ENCODE measurements at regions not wholly inside any gene's neighbourhood (a gene's known extent, or its start where the extent isn't known, plus 50 kb on each side); places are given as distances from the start of the nearest gene placed in this dataset.

- no peak for TF ChIP-seq CTCF (conservative IDR thresholded peaks at IDR 0.05; ENCODE audit: low read length)
- H3K4me3 ChIP-seq (ENCODE audit: low read length): no peak overlapping the region
- DNase-seq (ENCODE audit: low read depth): no peak
Observed at GRCh38 chr10:57165671-57166070, 804.6 kb upstream of the ZWINT start.

GRCh38 chr10:57162231-57162630, 801.2 kb upstream of the ZWINT start:
- TF ChIP-seq CTCF (conservative IDR thresholded peaks at IDR 0.05; ENCODE audit: low read length): no peak
- no peak for DNase-seq (ENCODE audit: low read depth)

GRCh38 chr10:57161157-57161556, 800.1 kb upstream of the ZWINT start:
- H3K4me3 ChIP-seq (ENCODE audit: low read length): no peak overlapping the region
- no peak for TF ChIP-seq CTCF (conservative IDR thresholded peaks at IDR 0.05; ENCODE audit: low read length)
- no peak for DNase-seq (ENCODE audit: low read depth)

More at GRCh38 chr10:57162231-57162630, 801.2 kb upstream of the ZWINT start:
- H3K4me3 ChIP-seq (ENCODE audit: low read length): no peak overlapping the region

GRCh38 chr10:57145548-57145947, 784.5 kb upstream of the ZWINT start:
- TF ChIP-seq CTCF (conservative IDR thresholded peaks at IDR 0.05; ENCODE audit: low read length): no peak
- no peak for DNase-seq (ENCODE audit: low read depth)
- H3K4me3 ChIP-seq (ENCODE audit: low read length): no peak overlapping the region

GRCh38 chr10:57142925-57143576, 782.0 kb upstream of the ZWINT start:
- no peak overlapping the region for H3K4me3 ChIP-seq (ENCODE audit: low read length)
- DNase-seq (ENCODE audit: low read depth): no peak
- TF ChIP-seq CTCF (conservative IDR thresholded peaks at IDR 0.05; ENCODE audit: low read length): no peak

- H3K4me3 ChIP-seq (ENCODE audit: low read length): no peak overlapping the region
- TF ChIP-seq CTCF (conservative IDR thresholded peaks at IDR 0.05; ENCODE audit: low read length): no peak
- DNase-seq (ENCODE audit: low read depth): no peak
Observed at GRCh38 chr10:57141708-57142107, 780.6 kb upstream of the ZWINT start.

GRCh38 chr10:57119684-57120083, 758.6 kb upstream of the ZWINT start:
- H3K4me3 ChIP-seq (ENCODE audit: low read length): no peak overlapping the region
- no peak for DNase-seq (ENCODE audit: low read depth)
- TF ChIP-seq CTCF (conservative IDR thresholded peaks at IDR 0.05; ENCODE audit: low read length): no peak

Measured in AG10803 (cell line).